H1 (cell line): ENCODE measurements at regions not wholly inside any gene's neighbourhood (a gene's known extent, or its start where the extent isn't known, plus 50 kb on each side); places are given as distances from the start of the nearest gene placed in this dataset.

Experiments
- RBBP5 ChIP-seq: IDR thresholded peaks from 2 replicates; pipeline ENCODE4 v1.7.1; 2012; ENCODE audit warnings: low read depth, mild to moderate bottlenecking, inconsistent platforms, low read length, moderate library complexity, borderline replicate concordance

DNA sequence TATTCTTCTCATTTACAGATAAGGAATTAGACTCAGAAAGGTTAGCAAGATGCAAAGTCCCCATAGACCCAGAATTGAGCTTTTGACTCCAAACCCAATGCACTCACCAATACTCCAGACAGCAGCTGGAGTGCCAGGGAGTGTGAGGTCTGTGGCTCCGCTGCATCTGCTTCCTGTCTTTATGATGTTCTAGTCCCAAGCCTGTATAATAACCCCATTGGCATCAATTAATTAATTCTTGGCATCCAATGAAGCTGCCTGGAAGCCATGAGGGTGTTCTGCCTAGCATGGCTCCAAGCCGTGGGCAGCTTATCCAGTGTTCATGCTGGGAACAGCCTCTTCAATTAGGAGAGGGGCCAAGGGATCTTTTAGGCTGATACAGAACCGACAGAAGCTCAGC, 188.7 kb downstream of the GIPC2 start (continued):
- no peak for TF ChIP-seq RBBP5
- TF ChIP-seq, all 59 proteins: peak for 0
